NCI-H226 (cell line): ENCODE measurements at regions not wholly inside any gene's neighbourhood (a gene's known extent, or its start where the extent isn't known, plus 50 kb on each side); places are given as distances from the start of the nearest gene placed in this dataset.
"Not testable (repeated sequence)": the region's sequence is repeated elsewhere in the genome, so short reads cannot be mapped to it uniquely, and the experiment has no call there.

Experiments
- DNase-seq: peaks from one replicate; pipeline ENCODE4 v3.0.0-alpha.2; 2015

- not testable (repeated sequence) for DNase-seq
Observed at GRCh38 chr14:19052977-19053376, 85.7 kb downstream of the POTEM start.

DNA sequence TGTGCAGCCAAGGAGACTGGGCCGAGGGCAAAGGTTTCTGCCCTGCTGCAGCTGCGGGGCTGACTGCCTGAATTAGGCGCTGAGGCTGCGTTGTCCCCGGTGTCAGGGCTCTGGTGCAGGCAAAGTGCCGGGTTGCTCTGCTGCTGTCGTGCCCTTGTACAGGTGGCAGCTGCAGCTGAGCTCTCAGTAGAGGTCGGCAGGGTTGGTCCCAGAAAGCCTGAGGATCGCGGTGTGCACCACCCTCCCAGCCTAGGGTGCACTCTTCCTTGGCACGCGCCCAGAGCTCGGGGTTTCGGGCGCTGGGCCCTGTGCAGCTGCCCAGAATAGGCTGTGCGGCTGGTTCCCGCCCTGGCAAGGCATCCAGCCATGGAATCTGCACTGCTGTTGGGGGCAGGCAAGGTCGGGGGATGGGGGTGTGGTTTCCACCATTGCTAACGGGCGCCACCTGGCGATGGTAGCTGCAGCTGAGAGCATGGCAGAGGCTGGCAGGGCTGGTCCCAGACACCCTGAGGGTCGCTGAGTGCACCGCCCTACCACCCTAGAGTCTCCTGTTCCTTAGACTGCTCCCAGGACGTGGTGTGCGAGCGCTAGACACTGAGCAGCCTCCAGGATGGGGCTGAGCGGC is 86.3 kb downstream of the POTEM start:
- DNase-seq: not testable (repeated sequence)

DNA sequence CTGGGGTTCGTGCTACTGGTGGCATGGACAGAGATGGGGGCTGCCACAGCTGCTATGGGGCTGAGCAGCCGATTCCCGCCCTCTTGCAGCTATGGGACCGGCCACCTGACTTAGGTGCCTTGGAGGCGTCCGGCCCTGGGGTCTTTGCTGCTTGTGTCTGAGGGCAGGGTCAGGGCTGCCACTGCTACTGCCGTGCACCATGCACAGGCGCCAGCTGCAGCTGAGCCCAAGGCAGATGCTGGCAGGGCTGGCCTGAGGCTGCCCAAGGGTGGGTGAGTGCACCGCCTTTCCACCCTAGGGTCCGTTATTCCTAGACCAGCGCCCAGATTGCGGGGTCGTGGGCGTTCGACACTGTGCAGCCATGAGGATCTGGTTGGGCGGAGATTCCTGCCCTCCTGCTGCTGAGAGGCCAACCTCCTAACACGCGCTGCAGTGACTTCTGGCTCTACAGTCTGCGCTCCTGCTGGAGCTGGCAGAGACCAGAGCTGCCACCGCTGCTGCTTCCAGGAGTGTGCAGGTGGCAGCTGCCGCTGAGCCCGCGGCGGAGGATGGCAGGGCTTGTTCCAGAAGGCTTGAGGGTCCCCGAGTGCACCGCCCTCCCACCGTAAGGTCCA is 87.0 kb downstream of the POTEM start:
- DNase-seq: not testable (repeated sequence)

DNA sequence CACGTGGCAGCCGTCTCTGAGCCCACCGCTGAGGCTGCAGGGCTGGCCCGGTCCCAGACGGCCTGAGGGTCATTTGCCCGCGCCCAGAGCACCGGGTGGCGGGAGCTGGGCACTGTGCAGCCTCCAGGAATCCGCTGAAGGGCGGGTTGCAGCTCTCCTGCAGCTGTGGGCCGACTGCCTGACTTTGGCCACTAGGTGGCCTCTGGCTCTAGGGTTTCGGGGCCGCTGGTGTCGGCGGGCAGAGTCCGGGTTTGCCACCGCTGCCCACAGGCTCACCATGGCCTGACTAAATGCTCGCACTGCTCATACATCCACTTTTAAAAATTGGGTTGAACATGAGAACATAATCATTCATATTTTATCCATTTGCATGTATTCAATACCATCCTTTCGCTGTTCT is 87.7 kb downstream of the POTEM start:
- not testable (repeated sequence) for DNase-seq

DNA sequence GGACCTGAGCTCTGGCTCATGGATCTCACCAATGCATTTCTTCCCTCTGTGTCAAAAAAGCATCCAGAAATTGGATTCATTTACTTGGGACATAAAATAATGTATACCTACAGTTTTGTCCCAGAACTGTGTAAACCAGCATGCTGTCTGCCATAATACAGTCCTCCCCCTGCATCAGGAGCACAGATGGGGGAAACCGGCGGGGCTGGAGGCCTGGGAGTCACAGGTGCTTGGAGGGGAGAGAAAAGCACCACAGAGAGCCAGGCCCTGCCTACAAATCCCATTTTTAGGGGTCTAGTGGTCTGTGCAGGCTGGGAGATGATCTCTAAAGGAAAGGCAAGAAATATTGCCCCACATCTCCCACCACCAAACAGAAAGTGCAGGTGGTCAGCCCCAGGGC is 91.8 kb downstream of the POTEM start:
- DNase-seq: not testable (repeated sequence)

DNA sequence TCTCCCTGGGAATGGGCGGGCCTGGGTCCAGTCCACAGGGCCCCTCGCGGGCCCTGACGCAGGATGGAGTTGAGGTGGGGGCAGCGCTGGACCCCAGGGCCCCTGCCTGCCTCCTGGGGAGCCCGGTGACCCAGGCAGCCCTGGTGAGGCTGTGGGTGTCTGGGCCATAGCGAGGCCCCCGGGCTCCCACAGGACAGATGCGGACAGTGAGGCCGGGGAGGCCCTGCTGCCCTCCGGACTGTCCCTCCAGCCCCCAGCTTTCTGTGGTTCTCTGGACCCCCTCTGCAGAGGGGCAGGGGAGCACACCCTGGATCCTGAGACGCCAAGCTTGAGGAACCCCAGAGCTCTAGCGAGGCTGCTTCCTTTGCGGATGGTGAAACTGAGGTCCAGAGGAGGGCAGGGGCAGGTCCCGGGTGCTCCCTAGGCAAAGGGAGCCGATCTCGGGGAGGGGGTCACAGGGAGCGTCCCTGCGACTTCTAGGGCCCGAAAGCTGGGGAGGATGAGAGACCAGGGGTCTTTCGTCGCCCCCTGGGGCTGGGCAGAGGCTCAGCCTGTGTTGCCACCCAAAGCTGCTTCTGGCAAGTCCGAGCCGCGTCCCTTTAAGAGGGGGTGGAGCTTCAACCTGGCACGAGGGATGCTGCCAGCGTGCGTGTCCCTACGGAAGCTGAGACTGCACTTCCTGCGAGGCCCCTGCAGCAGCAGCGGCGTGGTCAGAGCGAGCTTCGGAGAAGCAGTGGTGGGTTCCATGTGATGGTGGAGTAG is 94.6 kb downstream of the POTEM start:
- not testable (repeated sequence) for DNase-seq

- not testable (repeated sequence) for DNase-seq
Observed at GRCh38 chr14:19068957-19069356, 101.7 kb downstream of the POTEM start.

DNA sequence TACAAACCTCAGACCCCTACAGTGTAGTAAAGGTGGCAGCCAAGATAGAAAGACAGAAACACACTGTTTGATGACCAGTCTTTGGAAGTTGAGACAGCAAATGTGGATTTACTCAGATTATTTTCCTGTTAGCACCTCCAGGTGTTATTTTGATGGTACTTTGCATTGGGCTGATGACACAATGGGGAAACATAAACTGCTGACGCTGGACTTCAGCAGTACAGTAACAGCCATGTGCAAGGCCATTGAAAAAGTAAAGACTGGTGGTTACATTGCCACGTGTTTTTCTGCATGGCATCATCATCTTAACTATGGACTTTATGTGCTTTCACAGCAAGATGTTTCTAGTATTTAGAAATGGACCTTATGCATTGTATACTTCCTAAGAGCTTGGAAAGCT is 105.3 kb downstream of the POTEM start:
- DNase-seq: not testable (repeated sequence)

- not testable (repeated sequence) for DNase-seq
Observed at GRCh38 chr14:19088632-19089031, 121.4 kb downstream of the POTEM start.

DNA sequence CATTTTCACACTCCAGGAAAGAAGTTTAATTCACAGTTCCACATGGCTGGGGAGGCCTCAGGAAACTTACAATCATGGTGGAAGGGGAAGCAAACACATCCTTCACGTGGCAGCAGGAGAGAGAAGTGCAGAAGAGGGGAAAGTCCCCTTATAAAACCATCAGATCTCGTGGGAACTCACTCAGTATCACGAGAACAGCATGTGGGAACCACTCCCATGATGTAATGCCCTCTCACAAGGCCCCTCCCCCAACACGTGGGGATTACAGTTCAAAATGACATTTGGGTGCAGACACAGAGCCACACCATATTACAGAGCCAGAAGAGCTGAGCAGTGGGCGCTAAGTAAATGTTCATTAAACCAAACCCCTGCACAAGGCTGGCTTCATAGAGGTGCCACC is 126.0 kb downstream of the POTEM start:
- DNase-seq: not testable (repeated sequence)

GRCh38 chr14:19094731-19095130 is 127.5 kb downstream of the POTEM start:
- not testable (repeated sequence) for DNase-seq

- DNase-seq: not testable (repeated sequence)
Observed at GRCh38 chr14:19095167-19095566, 127.9 kb downstream of the POTEM start.

DNA sequence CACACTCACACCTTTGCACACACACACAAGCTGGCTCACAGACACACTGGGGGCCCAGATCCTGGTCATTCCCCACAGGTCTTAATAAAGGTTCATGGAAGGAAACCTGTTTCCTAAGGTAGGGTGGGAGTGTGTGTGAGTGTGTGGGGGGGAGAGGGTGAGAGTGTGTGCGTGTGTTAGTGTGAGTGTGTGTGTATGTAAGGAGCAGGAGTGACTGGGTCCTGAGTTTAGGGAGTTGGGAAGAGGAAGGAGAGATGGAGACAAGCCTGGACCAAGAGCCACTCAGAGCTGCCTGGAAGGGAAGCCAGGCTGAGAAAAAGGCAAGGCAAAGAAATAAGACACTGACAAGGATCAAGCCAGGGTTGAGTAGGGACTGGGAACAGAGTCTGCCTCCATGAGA is 129.2 kb downstream of the POTEM start:
- not testable (repeated sequence) for DNase-seq

DNA sequence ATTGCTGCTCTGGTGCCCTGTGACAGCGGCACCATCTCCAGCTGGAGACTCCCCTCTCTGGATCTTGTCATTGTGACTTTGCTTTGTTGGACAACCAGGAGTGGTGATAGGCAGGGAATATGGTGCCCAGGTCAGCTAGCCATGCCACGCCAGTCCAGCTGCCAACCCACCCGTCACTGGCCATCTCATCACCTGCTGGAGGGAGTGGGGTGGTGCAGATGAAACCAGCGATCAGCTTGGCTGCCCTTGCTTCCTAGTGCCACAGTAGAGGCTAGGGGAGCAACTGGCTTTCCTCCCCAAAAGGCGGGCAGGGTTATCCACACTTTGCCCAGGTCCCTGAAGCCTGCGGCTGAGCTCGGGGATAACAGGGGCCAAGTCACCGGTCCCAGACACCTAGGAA is 129.6 kb downstream of the POTEM start:
- DNase-seq: not testable (repeated sequence)

- not testable (repeated sequence) for DNase-seq
Observed at GRCh38 chr14:19097306-19097705, 130.1 kb downstream of the POTEM start.

DNA sequence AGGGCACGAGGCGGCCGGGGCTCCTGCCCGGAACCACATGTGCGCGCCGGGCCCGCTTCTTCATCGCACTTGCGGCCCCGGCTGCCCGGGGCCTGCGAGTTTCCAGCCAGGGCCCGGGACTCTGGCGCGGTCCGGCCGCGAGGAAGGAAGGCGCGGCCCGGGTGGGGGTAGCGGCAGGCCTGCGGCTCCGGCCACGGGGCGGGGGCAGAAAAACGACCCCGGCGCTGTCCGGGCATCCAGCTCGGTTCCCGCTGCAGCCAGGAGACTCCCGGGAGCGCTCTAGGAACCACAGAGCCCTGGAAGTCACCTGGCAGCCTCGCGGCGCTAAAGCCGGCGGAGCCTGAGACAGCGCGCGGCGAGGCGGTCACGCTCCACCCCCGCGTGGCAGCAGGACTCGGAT is 130.5 kb downstream of the POTEM start:
- DNase-seq: not testable (repeated sequence)

DNA sequence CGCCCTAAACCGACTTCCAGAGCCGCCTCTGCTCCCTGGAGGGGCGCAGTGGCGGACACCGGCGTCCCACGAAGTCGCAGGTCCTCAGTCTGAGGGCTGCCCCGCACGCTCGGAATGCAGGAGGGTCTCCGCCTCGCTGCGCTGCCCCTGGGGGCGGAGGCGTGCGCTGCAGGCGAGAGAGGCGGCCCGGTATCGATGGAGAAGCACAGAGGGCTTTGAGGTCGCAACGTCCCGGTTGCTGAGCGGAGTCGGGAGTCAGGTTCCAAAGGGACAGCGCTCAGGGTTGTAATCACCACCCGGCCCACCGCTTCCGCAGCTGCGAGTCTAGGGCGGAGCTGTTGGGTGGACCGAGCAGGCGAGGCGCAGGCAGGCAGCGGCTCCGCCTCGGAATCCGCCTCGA is 131.0 kb downstream of the POTEM start:
- DNase-seq: not testable (repeated sequence)

DNA sequence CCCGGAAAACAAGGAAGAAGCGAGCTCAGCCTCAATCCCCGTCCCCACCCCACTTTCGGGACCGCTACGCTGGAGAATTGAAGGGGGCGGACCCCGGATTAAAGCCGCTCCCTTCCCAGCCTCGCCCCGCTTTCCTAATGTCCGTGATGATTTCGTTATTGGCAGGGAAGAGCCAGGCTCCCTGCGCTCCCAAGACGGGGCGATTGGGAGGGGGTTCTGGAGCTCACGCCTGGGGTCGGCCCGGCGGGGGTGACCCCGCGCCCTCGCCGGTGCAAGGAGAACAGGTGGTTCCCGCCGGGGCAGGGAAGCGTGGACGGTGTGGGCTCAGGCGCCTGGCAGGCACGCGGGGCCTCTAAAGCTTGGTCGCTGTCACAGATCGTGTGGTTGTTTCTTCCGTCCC is 131.5 kb downstream of the POTEM start:
- DNase-seq: not testable (repeated sequence)

DNA sequence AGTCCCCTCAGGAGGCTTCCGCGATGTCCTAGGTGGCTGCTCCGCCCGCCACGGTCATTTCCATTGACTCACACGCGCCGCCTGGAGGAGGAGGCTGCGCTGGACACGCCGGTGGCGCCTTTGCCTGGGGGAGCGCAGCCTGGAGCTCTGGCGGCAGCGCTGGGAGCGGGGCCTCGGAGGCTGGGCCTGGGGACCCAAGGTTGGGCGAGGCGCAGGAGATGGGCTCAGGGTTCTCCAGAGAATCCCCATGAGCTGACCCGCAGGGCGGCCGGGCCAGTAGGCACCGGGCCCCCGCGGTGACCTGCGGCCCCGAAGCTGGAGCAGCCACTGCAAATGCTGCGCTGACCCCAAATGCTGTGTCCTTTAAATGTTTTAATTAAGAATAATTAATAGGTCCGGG is 132.1 kb downstream of the POTEM start:
- not testable (repeated sequence) for DNase-seq

GRCh38 chr14:19099939-19100338 is 132.7 kb downstream of the POTEM start:
- not testable (repeated sequence) for DNase-seq

DNA sequence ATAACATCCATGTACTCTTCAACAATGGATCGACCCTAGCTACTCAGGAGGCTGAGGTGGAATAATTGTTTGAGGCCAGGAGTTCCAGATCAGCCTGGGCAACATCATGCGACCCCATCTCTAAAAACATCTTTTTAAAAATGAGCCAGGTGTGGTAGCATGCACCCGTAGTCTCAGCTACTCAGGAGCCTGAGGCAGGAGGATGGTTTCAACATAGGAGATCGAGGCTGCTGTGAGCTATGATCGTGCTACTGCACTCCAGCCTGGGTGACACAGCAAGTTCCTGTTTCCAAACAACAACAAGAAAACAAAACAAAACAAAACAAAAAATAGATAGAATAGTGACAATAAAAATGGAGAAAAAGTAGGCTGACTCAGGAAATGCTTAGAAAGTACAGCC is 138.3 kb downstream of the POTEM start:
- not testable (repeated sequence) for DNase-seq

DNA sequence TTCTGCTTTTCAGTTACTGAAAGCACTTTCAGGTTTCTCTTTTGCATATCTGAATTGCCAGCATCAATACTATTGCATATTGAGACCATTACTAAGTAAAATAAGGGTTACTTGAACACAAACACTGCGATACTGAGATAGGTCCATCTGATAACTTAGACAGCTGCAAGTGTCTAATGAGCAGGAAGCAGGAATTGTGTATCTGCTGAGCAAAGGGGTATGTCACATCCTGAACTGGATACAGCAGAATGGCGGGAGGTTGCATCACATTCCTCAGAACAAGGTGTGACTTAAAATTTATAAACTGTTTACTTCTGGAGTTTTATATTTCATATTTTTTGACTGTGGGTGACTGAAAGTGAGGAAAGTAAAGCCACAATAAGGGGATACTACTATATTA is 142.7 kb downstream of the POTEM start:
- DNase-seq: not testable (repeated sequence)

DNA sequence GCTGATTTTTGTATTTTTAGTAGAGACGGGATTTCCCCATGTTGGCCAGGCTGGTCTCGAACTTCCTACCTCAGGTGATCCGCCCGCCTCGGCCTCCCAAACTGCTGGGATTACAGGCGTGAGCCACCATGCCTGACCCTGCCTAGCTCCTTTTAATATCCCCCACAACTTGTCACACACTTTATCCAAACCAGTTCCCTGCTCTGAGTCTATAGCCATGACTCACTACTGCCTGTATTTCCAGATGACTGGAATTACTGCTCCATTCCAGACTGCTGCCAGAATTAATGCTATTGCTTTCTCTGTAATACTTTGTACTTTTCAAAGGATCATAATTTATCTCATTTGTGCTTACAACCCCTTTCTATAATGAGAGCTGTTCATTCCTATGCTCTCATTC is 153.1 kb downstream of the POTEM start:
- not testable (repeated sequence) for DNase-seq
